Loucy (cell line): ENCODE measurements at regions not wholly inside any gene's neighbourhood (a gene's known extent, or its start where the extent isn't known, plus 50 kb on each side); places are given as distances from the start of the nearest gene placed in this dataset.

Experiments
- H2AFZ ChIP-seq: fragments of 200-600 bp; sonication (generic); 2 replicates; pipeline ENCODE4 v1.6.0; 2016; ENCODE audit warnings: antibody characterized with exemption, mild to moderate bottlenecking, low read length, moderate library complexity
- H3F3A ChIP-seq: fragments of 200-600 bp; 2 replicates; pipeline ENCODE4 v1.6.0; 2016; ENCODE audit warnings: antibody characterized with exemption, low read depth, mild to moderate bottlenecking
- H3K27me3 ChIP-seq: fragments of 200-600 bp; sonication (generic); 2 replicates; pipeline ENCODE4 v1.6.1; 2014; ENCODE audit warnings: low read length, mild to moderate bottlenecking; ENCODE audit not compliant: insufficient read depth, poor library complexity, severe bottlenecking
- H3K36me3 ChIP-seq: fragments of 200-600 bp; sonication (generic); 2 replicates; pipeline ENCODE4 v1.6.1; 2016; ENCODE audit warnings: low read length; ENCODE audit not compliant: insufficient read depth
- H3K4me1 ChIP-seq: fragments of 200-600 bp; sonication (generic); 2 replicates; pipeline ENCODE4 v1.5.1; 2014; ENCODE audit warnings: low read length, mild to moderate bottlenecking; ENCODE audit not compliant: insufficient read depth, poor library complexity, severe bottlenecking
- H3K4me2 ChIP-seq: fragments of 200-600 bp; sonication (generic); 2 replicates; pipeline ENCODE4 v1.6.0; 2014; ENCODE audit warnings: antibody characterized with exemption, low read length, low read depth, mild to moderate bottlenecking; ENCODE audit not compliant: poor library complexity, severe bottlenecking
- H3K4me3 ChIP-seq: fragments of 200-600 bp; sonication (generic); 2 replicates; pipeline ENCODE4 v1.5.1; 2014; ENCODE audit warnings: low read length, mild to moderate bottlenecking, mixed read lengths; ENCODE audit not compliant: poor library complexity, severe bottlenecking
- H3K79me2 ChIP-seq: fragments of 200-600 bp; sonication (generic); 2 replicates; pipeline ENCODE4 v1.6.1; 2014; ENCODE audit warnings: low read length; ENCODE audit not compliant: insufficient read depth
- H3K9ac ChIP-seq: fragments of 200-600 bp; sonication (generic); 2 replicates; pipeline ENCODE4 v1.6.0; 2014; ENCODE audit warnings: mild to moderate bottlenecking, low read depth, low read length, moderate library complexity; ENCODE audit not compliant: poor library complexity, severe bottlenecking
- H3K9me2 ChIP-seq: fragments of 200-600 bp; sonication (generic); replicated peaks from 2 replicates; pipeline ENCODE4 v1.6.1; 2016; ENCODE audit warnings: low read depth, low read length, mixed read lengths
- H3K9me3 ChIP-seq: fragments of 200-600 bp; sonication (generic); 2 replicates; pipeline ENCODE4 v1.6.1; 2014; ENCODE audit warnings: mild to moderate bottlenecking, antibody characterized with exemption, low read length, low read depth; ENCODE audit not compliant: insufficient read depth
- H4K20me1 ChIP-seq: fragments of 200-600 bp; sonication (generic); 2 replicates; pipeline ENCODE4 v1.6.0; 2014; ENCODE audit warnings: antibody characterized with exemption, low read length, mild to moderate bottlenecking; ENCODE audit not compliant: insufficient read depth, poor library complexity, severe bottlenecking
- EZH2phosphoT487 ChIP-seq: fragments of 200-600 bp; IDR thresholded peaks from 2 replicates; pipeline ENCODE4 v1.6.1; 2018; ENCODE audit warnings: antibody characterized with exemption, mild to moderate bottlenecking, moderate library complexity, borderline replicate concordance
- TF ChIP-seq, protein P1 (sequence below): fragments of 200-600 bp; sonication (generic); conservative IDR thresholded peaks from 2 replicates; pipeline ENCODE4 v1.5.1; 2014; ENCODE audit warnings: mild to moderate bottlenecking, antibody characterized with exemption, low read length

DNA sequence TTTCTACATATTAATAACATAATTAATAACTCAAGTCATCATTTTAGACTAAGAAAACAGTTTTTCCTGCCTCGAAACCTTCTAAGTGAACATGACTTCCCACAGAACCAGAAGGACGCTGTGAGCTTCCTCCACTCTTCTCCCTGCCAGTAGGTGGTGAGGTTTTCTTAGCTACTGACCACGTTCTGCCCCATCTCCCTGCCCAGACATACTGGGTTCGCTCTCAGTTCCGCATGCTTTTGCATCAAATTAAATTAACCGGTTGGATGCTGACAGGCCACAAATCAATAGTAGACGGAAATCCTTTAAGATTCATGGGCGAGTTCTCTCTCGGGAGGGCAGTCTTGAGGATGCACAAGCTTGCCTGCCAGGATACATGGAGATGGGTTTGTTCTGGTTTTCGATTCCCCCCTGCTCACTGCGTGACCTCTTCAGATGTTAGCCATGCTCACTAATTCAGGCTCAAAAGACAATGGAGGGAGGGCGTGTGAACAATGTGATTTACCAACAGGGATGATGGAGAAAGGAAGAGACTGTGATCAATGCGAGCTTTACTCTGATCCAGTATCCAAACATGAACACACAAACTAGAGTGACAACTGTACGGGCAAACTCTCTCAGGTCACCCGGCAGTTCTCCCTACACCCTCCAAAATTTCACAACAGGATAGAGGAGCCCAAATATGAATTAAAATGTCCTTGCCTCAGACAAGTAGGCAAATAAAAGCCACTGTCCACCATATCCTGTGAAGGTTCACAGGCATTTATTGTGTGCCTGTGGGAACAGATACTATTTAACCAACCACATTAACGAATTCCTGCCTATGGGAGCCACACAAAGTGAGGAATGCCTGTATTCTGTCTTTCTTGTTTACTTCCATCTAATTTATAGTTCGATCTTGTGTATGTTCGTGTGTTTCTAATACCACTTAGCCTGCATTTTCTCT, 375.7 kb downstream of the EIPR1 start:
- H4K20me1 ChIP-seq = no peaks in the 10 kb centered on the region
- no peaks in the 10 kb centered on the region for H3F3A ChIP-seq
- H3K4me1 ChIP-seq = no peaks in the 10 kb centered on the region
- no peak overlapping the region for H3K4me2 ChIP-seq
- H3K4me3 ChIP-seq = no peak overlapping the region
- no peak overlapping the region for H3K9ac ChIP-seq
- H3K27me3 ChIP-seq = no peaks in the 10 kb centered on the region
- no peaks in the 10 kb centered on the region for H3K9me2 ChIP-seq
- no peak for TF ChIP-seq EZH2phosphoT487
- TF ChIP-seq, protein P1, sequence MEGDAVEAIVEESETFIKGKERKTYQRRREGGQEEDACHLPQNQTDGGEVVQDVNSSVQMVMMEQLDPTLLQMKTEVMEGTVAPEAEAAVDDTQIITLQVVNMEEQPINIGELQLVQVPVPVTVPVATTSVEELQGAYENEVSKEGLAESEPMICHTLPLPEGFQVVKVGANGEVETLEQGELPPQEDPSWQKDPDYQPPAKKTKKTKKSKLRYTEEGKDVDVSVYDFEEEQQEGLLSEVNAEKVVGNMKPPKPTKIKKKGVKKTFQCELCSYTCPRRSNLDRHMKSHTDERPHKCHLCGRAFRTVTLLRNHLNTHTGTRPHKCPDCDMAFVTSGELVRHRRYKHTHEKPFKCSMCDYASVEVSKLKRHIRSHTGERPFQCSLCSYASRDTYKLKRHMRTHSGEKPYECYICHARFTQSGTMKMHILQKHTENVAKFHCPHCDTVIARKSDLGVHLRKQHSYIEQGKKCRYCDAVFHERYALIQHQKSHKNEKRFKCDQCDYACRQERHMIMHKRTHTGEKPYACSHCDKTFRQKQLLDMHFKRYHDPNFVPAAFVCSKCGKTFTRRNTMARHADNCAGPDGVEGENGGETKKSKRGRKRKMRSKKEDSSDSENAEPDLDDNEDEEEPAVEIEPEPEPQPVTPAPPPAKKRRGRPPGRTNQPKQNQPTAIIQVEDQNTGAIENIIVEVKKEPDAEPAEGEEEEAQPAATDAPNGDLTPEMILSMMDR = no peak
- no peaks in the 10 kb centered on the region for H3K36me3 ChIP-seq
- no peaks in the 10 kb centered on the region for H3K79me2 ChIP-seq
- H3K9me3 ChIP-seq = no peaks in the 10 kb centered on the region
- no peak overlapping the region for H2AFZ ChIP-seq

DNA sequence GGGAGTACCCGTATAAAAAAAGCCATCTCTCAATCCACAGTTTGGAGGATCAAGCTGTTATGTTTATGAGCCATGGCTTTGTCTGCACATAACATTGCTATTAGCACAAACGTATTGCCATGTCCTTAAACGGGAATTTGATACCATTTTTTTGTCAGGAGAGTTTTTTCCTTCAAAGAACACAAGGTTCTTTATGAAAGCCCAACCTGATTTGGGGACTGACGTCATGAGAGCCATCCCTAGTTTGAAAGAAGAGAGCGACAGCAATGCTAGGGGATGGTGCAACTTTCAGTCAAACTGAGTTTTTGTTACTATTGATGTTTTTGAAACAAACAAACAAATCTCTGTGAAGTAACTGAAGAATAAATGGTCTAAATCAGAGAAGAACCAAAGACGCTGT, 376.6 kb downstream of the EIPR1 start:
- no peaks in the 10 kb centered on the region for H3K9me2 ChIP-seq
- H3K4me1 ChIP-seq = no peaks in the 10 kb centered on the region
- H2AFZ ChIP-seq = no peak overlapping the region
- H3K27me3 ChIP-seq = no peaks in the 10 kb centered on the region
- no peaks in the 10 kb centered on the region for H3K36me3 ChIP-seq
- TF ChIP-seq EZH2phosphoT487 = no peak
- TF ChIP-seq, protein P1 = no peak
- H3K4me2 ChIP-seq = no peak overlapping the region
- H4K20me1 ChIP-seq = no peaks in the 10 kb centered on the region
- no peaks in the 10 kb centered on the region for H3K9me3 ChIP-seq
- H3K79me2 ChIP-seq = no peaks in the 10 kb centered on the region
- H3F3A ChIP-seq = no peaks in the 10 kb centered on the region
- H3K4me3 ChIP-seq = no peak overlapping the region
- H3K9ac ChIP-seq = no peak overlapping the region

DNA sequence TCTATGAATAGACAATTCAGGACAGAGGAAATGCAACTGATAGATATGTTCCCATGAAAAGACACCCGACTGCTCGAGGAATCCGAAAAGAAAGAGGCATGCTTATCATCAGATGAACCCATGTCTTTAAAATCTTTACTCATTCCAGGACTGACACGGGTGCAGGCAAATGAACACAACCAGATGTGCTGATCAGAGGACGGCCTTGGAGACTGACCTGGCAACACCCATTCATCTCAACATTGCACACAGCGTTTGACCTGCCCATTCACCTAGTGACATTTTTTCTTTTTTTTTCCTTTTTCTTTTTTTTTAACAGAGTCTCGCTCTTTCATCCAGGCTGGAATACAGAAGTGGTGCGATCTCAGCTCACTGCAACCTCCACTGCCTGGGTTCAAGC, 377.5 kb downstream of the EIPR1 start:
- H3K4me3 ChIP-seq = no peak overlapping the region
- H3K4me2 ChIP-seq = no peak overlapping the region
- no peaks in the 10 kb centered on the region for H3K4me1 ChIP-seq
- no peaks in the 10 kb centered on the region for H3F3A ChIP-seq
- no peaks in the 10 kb centered on the region for H3K9me3 ChIP-seq
- H3K9me2 ChIP-seq = no peaks in the 10 kb centered on the region
- H2AFZ ChIP-seq = no peak overlapping the region
- H3K27me3 ChIP-seq = no peaks in the 10 kb centered on the region
- H4K20me1 ChIP-seq = no peaks in the 10 kb centered on the region
- TF ChIP-seq, protein P1 = no peak
- no peak for TF ChIP-seq EZH2phosphoT487
- H3K36me3 ChIP-seq = no peaks in the 10 kb centered on the region
- no peak overlapping the region for H3K9ac ChIP-seq
- no peaks in the 10 kb centered on the region for H3K79me2 ChIP-seq
